Activated naive CD8-positive, alpha-beta T cell (primary cell): ENCODE measurements at regions not wholly inside any gene's neighbourhood (a gene's known extent, or its start where the extent isn't known, plus 50 kb on each side); places are given as distances from the start of the nearest gene placed in this dataset.
"Not testable (repeated sequence)": the region's sequence is repeated elsewhere in the genome, so short reads cannot be mapped to it uniquely, and the experiment has no call there.

Experiments used
- H3K27ac Mint-ChIP-seq: one replicate; pipeline ENCODE4 v1.8.0; 2021; ENCODE audit warnings: mixed read lengths
- H3K27me3 Mint-ChIP-seq: one replicate; pipeline ENCODE4 v1.8.0; 2021; ENCODE audit warnings: mixed read lengths
- H3K36me3 Mint-ChIP-seq: one replicate; pipeline ENCODE4 v1.8.0; 2021; ENCODE audit warnings: mixed read lengths
- H3K4me1 Mint-ChIP-seq: one replicate; pipeline ENCODE4 v1.8.0; 2021; ENCODE audit warnings: low read depth, mixed read lengths
- H3K4me3 Mint-ChIP-seq: one replicate; pipeline ENCODE4 v1.8.0; 2021; ENCODE audit warnings: mild to moderate bottlenecking, mixed read lengths
- H3K9me3 Mint-ChIP-seq: one replicate; pipeline ENCODE4 v1.8.0; 2021; ENCODE audit warnings: low read depth, mixed read lengths

GRCh38 chr14:105853907-105854599 lies 327.7 kb downstream of the TMEM121 start:
- no peak overlapping the region for H3K4me3 Mint-ChIP-seq
- peaks cover 9% of the 10 kb centered on the region for H3K4me1 Mint-ChIP-seq
- no peaks in the 10 kb centered on the region for H3K27me3 Mint-ChIP-seq
- no peak overlapping the region for H3K27ac Mint-ChIP-seq
- H3K9me3 Mint-ChIP-seq = no peaks in the 10 kb centered on the region
- no peaks in the 10 kb centered on the region for H3K36me3 Mint-ChIP-seq

- Mint-ChIP-seq H3K4me1 (peaks cover 10% of the 10 kb centered on the region), H3K27ac (no peak overlapping the region), H3K4me3 (no peak overlapping the region), H3K36me3 (no peaks in the 10 kb centered on the region), H3K9me3 (no peaks in the 10 kb centered on the region), H3K27me3 (no peaks in the 10 kb centered on the region)
Measured at GRCh38 chr14:105854600-105855245, 328.3 kb downstream of the TMEM121 start.

- H3K36me3 Mint-ChIP-seq = no peaks in the 10 kb centered on the region
- H3K4me3 Mint-ChIP-seq = no peak overlapping the region
- no peak overlapping the region for H3K27ac Mint-ChIP-seq
- H3K9me3 Mint-ChIP-seq = no peaks in the 10 kb centered on the region
- H3K4me1 Mint-ChIP-seq = peaks cover 13% of the 10 kb centered on the region
- H3K27me3 Mint-ChIP-seq = no peaks in the 10 kb centered on the region
Measured at GRCh38 chr14:105855246-105855892, 329.0 kb downstream of the TMEM121 start.

- Mint-ChIP-seq H3K36me3 (no peaks in the 10 kb centered on the region), H3K4me1 (peaks cover 20% of the 10 kb centered on the region), H3K4me3 (no peak overlapping the region), H3K27ac (peak overlapping the region; percentile 50), H3K27me3 (no peaks in the 10 kb centered on the region), H3K9me3 (no peaks in the 10 kb centered on the region)
Measured at GRCh38 chr14:105855893-105856675, 329.7 kb downstream of the TMEM121 start.

GRCh38 chr14:105856676-105857219 lies 330.4 kb downstream of the TMEM121 start:
- peaks cover 25% of the 10 kb centered on the region for H3K4me1 Mint-ChIP-seq
- H3K27ac Mint-ChIP-seq = no peak overlapping the region

GRCh38 chr14:105857220-105857825 lies 330.9 kb downstream of the TMEM121 start:
- no peaks in the 10 kb centered on the region for H3K9me3 Mint-ChIP-seq

More at GRCh38 chr14:105856676-105857219, 330.4 kb downstream of the TMEM121 start:
- no peak overlapping the region for H3K4me3 Mint-ChIP-seq
- no peaks in the 10 kb centered on the region for H3K36me3 Mint-ChIP-seq
- H3K27me3 Mint-ChIP-seq = no peaks in the 10 kb centered on the region
- H3K9me3 Mint-ChIP-seq = no peaks in the 10 kb centered on the region

GRCh38 chr14:105857826-105858675 lies 331.7 kb downstream of the TMEM121 start:
- peak overlapping the region; percentile 68 for H3K27ac Mint-ChIP-seq
- H3K4me1 Mint-ChIP-seq = peaks cover 37% of the 10 kb centered on the region
- H3K4me3 Mint-ChIP-seq = no peak overlapping the region
- H3K9me3 Mint-ChIP-seq = no peaks in the 10 kb centered on the region
- H3K27me3 Mint-ChIP-seq = no peaks in the 10 kb centered on the region
- no peaks in the 10 kb centered on the region for H3K36me3 Mint-ChIP-seq

More at GRCh38 chr14:105857220-105857825, 330.9 kb downstream of the TMEM121 start:
- Mint-ChIP-seq H3K36me3 (no peaks in the 10 kb centered on the region), H3K27ac (no peak overlapping the region), H3K4me3 (no peak overlapping the region), H3K27me3 (no peaks in the 10 kb centered on the region), H3K4me1 (peaks cover 31% of the 10 kb centered on the region)

GRCh38 chr14:105858676-105859025 lies 332.3 kb downstream of the TMEM121 start:
- Mint-ChIP-seq H3K27me3 (no peaks in the 10 kb centered on the region), H3K4me3 (no peak overlapping the region), H3K4me1 (peaks cover 39% of the 10 kb centered on the region), H3K27ac (peak overlapping the region; percentile 68), H3K36me3 (no peaks in the 10 kb centered on the region), H3K9me3 (no peaks in the 10 kb centered on the region)

GRCh38 chr14:105859073-105859716 lies 332.8 kb downstream of the TMEM121 start:
- H3K27me3 Mint-ChIP-seq, H3K9me3 Mint-ChIP-seq, H3K36me3 Mint-ChIP-seq, H3K4me3 Mint-ChIP-seq: not testable (repeated sequence)
- H3K4me1 Mint-ChIP-seq = peaks cover 39% of the 10 kb centered on the region
- H3K27ac Mint-ChIP-seq = peak overlapping the region; percentile 68

- Mint-ChIP-seq H3K4me1 (peaks cover 38% of the 10 kb centered on the region), H3K9me3 (no peaks in the 10 kb centered on the region), H3K4me3 (peak overlapping the region; percentile 83), H3K27ac (peak overlapping the region; percentile 96), H3K27me3 (no peaks in the 10 kb centered on the region), H3K36me3 (no peaks in the 10 kb centered on the region)
Measured at GRCh38 chr14:105859717-105860614, 333.6 kb downstream of the TMEM121 start.

- Mint-ChIP-seq H3K4me1 (peaks cover 35% of the 10 kb centered on the region), H3K4me3 (peak overlapping the region; percentile 83), H3K27ac (peak overlapping the region; percentile 96), H3K36me3 (no peaks in the 10 kb centered on the region), H3K27me3 (no peaks in the 10 kb centered on the region), H3K9me3 (no peaks in the 10 kb centered on the region)
Measured at GRCh38 chr14:105860615-105861580, 334.5 kb downstream of the TMEM121 start.
